ENCODE measurements at regions not wholly inside any gene's neighbourhood (a gene's known extent, or its start where the extent isn't known, plus 50 kb on each side); places are given as distances from the start of the nearest gene placed in this dataset.

DNA sequence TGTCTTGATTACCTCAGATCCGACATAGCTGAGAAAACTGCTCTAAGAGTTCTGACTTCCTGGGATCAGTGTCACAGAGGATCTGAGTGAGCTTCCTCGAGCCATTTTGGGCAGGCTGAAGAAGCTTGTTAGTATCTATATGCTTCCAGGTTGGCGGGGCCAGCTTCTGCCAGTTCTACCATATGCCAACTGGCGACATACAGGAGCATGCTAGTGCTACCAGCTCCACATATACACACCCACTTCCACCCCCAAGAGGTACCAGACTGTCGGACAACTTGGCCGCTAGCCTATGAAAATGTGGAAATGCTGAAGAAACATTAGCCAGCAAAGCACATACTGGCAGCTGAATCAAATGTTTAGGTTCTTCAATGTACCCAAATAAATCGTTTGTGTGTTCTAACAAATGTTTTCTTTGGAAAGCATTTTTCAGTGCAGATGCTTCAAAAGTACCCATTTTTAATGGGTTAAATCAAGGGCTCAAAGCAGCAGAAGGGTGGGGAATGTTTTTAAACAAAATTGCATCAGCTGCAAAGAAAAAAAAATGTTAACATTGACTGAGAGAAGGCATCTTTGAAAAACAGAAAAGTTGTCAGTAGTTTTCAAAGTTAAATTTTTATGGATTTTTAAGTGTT lies 163.7 kb downstream of the KLF12 start:
- in situ Hi-C loops (cut with MboI; ENCODE audit: low sequenced_read_pairs), result no loop called here

DNA sequence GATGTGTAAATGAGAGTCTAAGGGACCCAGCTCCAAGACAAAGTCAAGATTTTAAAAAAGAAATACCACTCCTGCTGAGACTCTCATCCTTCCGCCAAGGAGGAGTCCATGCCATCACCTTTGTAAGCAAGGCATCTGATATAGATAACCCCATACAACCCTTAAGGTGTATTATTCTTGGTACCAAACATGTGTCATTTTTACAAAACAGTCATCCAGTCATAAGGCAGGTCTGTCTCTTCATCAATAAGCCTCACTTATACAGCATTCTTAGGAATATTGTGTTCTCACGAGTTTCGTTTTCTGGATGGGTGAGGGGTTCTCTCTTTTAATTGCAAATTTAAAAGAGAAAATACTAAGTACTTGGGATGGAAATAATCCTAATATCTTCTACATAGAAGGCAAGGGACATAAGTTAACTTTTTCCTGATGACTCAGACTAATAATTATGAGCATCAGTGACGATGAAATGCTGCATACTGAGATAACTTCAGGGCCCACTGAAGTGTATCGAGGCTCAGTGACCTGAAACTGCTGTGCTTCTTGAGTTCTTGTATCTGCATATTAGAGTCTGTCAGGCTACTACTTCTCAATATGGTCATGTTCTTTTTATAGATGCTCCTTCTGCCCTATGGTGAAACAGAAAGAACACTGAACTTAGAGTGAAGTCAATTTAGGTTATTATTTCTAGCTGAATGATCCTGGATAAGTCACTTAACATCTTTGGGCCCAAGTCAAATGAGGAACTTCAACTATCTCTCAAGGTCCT lies 166.6 kb downstream of the KLF12 start:
- in situ Hi-C loops (cut with MboI; ENCODE audit: low sequenced_read_pairs), result no loop called here

DNA sequence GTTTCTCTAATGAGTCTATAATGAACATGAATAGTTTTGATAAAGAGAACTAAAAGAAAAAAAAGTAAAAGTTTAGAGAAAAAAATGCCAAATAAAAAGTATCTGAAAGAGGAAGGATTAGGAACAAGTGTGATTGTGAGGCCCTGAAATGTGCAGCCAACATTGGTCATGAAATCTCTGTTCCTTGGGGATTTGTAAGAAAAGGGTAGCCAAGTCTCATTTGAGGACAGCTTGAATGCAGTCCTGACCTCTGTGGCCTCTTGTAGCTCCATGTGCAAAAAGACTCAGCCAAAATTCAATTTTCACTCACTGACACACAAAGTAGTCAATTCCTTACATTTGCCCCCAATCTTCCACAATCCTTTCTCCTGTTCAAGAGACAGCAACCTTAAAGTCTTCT lies 167.9 kb downstream of the KLF12 start:
- in situ Hi-C loops (cut with MboI; ENCODE audit: low sequenced_read_pairs), result no loop called here

DNA sequence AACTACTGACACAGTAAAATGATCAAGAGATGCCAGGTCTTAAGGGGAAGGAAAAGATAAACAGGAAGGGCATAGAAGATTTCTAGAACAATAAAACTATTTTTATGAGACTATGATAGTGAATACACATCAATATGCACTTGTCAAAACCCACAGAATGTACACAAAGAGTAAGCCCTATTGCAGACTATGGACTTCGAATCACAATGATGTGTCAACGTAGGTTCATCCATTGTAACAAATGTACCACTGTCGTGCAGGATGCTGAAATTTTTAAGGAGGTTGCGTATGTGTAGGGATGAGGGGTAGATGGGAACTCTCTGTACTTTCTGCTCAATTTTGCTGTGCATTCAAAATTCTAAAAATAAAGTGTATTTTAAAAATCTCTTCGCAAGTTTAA lies 171.9 kb downstream of the KLF12 start:
- in situ Hi-C loops (cut with MboI; ENCODE audit: low sequenced_read_pairs), result no loop called here

DNA sequence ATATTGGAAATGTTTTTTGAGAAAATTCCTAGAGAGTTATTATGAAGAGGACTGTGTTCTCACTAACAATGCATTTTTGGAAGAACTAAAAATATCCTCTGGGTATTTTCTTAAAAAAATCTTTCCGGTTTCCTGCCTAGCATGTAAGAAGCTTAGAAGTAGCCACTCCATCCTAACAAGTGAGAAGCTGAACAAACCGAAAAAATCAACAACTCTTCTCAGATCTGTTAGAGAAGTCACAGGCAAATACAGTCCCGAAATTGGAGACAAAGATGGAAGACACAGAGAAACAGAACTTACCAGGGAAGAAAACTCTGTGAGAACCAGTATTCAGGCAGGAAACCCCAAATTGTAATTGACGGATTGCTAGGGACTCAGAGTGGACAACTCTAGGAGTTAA lies 173.0 kb downstream of the KLF12 start:
- in situ Hi-C loops (cut with MboI; ENCODE audit: low sequenced_read_pairs), result no loop called here

DNA sequence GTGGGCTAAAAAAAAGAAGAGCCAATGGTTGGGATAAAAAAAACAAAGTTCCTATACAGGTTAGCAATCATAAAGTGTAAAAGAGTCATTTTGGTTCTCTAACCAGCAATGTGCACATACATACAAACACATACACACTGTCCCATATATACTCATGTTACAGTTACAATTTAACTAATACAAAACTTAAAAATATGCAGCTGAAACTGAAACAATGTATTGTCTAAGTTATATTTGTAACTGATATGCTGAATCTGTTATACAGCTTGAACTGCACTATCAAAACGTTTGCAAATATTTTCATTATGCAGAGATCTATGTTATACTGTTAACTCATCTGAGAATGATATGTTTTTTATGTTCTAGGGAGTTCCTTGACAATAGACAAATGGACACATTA lies 173.7 kb downstream of the KLF12 start:
- in situ Hi-C loops (cut with MboI; ENCODE audit: low sequenced_read_pairs), result no loop called here

DNA sequence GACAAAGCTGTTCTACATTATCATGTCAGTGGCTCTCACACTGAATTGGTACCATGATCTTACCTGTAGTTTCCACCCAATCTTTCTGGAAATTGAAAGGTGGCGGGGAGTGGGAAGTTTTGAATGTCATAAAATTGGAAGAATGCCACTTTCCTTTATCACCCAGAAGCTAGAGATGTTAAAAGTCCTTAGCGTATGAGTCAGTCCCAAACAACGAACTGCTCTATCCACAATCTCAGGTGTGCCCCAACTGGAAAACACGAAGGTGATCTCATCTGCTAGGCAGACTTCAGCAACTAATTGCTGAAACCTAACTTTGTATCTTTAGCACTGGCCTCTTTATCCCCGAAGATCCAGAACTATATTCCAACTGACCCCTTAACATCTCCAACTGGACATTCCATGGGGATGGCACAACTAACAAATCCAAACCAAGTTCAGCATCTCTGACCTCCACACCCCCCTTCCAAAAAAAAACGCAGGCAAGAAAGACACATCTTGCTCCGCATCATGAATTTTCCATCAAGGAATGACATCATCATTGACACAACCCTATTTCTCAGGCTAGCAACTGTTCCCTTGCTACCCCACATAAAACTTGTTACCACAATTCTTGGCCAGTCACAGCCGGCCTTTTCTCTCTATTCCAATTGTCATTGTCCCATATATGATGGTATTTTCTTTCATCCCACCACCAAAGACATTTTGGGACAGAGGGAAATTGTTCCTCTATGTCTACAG lies 175.4 kb downstream of the KLF12 start:
- in situ Hi-C loops (cut with MboI; ENCODE audit: low sequenced_read_pairs), result no loop called here

DNA sequence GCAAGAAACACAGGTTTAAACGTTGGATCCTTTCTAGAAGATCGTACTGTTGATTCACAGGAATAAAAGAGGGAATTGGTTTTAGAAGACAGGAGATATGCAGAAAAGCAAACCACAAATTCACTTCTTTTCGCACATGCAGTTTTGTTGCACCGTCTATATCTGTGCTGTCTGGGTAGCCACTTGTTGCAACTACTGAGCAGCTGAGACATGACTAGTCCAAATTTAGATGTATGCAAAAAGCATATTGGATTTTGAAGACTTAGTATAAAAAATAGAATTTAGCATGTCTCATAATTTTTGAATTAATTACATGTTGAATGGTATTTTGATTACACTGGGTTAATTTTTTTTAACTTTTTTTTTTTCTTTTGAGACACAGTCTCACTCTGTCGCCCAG lies 176.3 kb downstream of the KLF12 start:
- in situ Hi-C loops (cut with MboI; ENCODE audit: low sequenced_read_pairs), result no loop called here

DNA sequence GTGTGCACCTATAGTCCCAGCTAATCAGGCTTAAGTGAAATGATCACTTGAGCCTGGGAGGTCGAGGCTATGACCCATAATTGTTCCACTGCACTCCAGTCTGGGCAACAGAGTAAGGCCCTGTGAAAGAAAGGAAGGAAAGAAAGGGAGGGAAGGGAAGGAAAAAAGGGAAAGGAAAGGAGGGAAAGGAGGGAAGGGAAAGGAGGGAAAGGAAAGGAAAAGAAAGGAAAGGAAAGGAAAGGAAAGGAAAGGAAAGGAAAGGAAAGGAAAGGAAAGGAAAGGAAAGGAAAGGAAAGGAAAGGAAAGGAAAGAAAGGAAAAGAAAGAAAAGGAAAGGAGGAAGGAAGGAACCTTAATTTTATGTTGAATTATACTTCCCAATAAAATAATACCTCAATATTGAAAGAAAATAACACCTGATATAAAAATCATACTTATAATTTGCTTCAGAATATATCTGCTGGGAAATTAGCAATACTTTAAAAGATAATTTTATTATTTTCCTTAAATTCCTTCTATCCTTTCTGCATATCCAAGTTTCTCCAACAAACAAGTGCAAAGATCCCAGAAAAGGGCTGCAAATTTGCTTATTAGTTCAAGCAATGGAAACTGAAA lies 177.3 kb downstream of the KLF12 start:
- in situ Hi-C loops (cut with MboI; ENCODE audit: low sequenced_read_pairs), result no loop called here

DNA sequence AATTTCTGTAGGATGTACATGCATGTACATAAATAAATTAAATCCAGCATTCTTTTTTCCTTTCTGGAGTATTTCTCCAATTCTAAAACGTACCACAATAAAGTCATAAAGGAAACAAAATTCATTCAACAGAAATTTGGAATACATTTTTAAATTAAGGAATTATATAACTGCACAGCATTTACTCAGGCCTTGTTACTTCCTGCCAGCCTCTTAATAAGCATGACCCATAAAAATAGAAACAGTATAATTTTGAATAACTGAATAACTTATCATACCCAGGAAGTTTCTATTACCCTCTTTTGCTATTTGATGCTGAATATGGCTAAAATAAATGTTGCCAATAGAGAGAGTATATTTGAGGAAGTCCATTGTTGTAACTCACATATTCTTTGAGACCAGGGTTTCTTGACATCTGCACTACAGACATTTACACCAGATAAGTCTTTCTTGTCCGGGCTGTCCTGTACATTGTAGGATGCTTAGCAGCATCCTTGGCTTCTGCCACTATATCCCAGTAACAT lies 178.2 kb downstream of the KLF12 start:
- in situ Hi-C loops (cut with MboI; ENCODE audit: low sequenced_read_pairs), result no loop called here

DNA sequence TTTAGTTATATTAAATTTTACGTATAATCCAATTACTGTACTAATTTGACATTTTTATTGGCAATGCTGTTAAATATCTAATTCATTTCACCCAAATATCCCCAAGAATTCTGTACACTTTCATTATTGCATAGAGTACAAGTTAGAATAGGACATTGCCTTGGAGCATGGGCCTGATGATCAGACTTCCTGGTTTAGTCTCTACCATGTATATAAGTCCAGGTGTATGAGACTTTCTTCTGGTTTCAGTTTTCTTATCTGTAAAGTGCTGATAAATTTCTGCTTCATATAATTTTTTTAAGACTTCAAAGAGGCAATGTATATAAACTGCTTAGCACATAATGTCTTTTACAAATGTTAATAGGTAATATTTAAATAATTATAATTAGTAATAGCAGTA lies 179.4 kb downstream of the KLF12 start:
- in situ Hi-C loops (cut with MboI; ENCODE audit: low sequenced_read_pairs), result no loop called here

DNA sequence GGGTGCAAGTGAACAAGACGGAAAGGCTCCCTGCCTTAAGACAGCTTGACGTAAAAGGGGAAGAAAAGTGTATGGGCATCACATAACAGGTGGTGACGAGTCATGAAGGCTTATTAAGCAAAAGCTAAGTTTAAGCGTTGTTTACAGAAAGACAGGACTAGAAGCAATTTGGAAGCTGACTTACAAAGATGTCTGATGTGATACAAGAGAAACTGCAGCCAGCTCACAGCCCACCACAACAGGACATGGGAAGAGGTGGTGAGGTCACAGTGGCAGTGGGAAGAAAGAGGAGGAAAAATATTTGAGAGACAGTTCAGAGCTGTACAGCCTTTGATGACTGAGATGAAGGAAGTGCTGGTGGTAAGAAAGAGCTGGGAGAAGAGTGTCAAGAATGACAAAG lies 181.6 kb downstream of the KLF12 start:
- in situ Hi-C loops (cut with MboI; ENCODE audit: low sequenced_read_pairs), result no loop called here

DNA sequence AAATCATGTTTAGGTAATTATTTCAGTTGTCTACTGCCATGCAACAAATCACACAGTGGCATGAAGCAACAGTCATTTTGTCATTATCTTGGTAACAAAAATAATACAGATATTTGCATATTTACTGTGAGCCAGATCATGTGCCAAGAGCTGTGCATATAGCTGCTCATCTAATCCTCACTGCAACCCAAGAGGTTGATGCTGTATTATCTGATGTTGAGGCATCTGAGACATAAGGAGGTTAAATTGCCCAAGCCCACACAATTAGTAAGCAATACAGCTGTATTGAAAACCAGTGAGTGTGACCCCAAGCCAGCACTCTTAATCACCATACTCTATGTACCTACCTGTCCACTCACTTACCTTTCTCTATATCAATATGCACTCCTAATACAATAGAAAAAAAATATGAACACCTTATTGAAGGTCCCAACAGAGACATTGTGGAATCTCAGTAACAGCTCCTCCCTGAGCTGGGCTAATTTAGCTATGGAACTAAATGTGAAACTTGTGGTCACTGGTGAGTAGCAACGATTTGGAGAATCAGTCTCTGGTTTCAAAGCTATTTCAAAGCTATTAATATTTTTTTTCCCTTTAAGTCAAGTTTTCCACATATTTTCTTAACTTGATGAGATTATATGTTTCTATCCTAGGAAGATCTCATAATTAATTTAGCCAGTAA lies 185.2 kb downstream of the KLF12 start:
- in situ Hi-C loops (cut with MboI; ENCODE audit: low sequenced_read_pairs), result no loop called here

DNA sequence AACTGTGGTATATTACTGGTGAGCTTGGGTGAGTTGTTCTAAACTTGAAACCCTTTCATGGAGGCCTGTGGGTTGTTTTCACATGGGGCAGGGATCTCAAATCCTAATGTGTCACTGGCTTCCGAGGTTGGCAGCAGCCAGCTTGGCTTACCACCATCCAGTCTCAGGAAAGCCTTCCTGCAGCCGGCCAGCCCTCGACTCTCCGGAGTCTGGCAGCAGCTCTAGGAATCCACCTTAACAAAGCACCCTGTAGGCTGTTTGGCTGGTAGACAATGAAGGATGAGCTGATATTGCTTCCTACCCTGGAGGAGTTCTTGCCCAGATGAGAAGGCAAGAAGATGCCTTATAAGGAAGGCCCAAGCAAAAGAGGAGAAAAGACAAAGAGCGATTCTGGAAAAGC lies 188.3 kb downstream of the KLF12 start:
- in situ Hi-C loops (cut with MboI; ENCODE audit: low sequenced_read_pairs), result no loop called here

DNA sequence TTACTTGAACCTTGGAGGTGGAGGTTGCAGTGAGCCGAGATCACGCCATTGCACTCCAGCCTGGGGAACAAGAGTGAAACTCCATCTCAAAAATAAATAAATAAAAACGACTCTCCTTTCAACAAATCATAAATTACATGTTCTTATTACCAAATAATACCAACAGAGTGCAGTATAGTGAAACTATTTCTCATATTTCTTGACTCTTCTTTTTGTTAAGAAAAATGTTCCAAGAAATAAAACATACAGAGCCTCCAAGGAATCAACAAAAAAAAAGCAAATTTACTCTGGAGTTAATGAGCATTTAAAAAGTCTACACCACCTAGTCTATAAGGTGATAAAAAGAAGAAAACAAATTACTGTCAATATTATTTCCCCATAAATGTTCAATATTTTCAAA lies 188.8 kb downstream of the KLF12 start:
- in situ Hi-C loops (cut with MboI; ENCODE audit: low sequenced_read_pairs), result no loop called here

DNA sequence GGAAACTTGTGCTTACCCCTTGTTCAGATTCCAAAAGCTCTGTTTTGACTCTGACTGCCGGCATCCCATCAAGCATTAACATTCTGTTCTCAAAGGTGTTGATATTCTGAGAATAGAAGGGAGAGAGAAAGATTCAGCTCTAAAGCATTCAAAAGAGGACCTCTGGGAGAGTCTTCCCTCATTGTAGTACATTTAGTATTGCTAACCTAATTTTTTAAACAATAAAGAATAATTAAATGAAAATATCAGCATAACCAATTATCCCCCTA lies 190.3 kb downstream of the KLF12 start:
- in situ Hi-C loops (cut with MboI; ENCODE audit: low sequenced_read_pairs), result no loop called here

DNA sequence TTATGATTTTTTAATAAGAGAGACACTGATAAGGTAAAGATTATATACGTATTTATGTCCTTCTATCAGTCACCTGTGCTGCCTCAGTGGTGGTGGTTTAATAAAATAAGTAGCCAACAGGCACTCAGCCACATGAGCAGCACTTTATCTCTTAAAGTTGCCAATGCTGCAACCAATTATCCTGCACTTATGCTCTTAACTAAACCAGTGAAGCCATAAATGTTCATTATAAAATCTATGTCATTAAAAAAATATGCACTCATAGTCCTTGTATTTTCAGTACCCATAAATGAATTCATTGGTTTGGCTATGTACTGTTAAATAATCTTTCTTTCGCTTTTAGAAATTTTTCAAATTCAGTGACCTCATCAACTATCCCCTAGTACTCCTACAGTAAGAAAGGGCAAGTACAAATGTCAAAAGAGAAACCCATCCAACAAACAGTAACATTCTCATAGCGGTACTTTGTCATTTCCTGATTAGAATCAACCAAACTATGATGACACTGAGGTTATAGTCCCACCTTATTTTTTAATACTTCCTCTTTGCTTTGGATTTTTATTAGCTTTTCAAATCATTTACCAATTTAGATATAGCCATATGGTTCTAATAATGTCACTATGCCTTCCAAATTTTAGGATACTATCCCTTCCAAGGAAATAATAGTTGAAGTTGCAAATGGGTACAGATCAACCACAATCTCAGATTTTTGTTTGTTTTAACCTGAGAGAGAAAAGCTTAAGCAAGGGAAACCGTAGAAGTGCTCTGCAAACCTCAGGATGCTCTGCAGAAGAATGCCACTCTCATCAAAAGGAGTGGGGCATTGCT lies 190.9 kb downstream of the KLF12 start:
- in situ Hi-C loops (cut with MboI; ENCODE audit: low sequenced_read_pairs), result no loop called here

DNA sequence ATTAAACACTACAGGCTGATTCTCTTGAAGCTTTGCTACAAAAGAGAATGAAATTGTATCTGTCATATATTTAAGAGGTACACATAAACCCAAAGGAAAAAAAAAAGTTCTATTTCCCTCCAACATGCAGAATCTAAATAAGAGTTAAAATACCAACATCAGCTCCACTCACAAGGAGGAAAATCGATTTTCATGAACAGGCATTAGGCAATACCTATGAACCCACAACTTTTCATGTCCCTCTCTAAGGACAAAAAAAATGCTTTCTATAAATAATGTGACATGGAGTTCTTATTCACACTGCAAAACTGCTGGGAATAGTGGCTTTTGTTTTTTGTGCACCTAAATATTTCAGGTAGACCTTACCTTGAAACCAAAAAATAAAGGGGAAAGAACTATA lies 192.5 kb downstream of the KLF12 start:
- in situ Hi-C loops (cut with MboI; ENCODE audit: low sequenced_read_pairs), result no loop called here

DNA sequence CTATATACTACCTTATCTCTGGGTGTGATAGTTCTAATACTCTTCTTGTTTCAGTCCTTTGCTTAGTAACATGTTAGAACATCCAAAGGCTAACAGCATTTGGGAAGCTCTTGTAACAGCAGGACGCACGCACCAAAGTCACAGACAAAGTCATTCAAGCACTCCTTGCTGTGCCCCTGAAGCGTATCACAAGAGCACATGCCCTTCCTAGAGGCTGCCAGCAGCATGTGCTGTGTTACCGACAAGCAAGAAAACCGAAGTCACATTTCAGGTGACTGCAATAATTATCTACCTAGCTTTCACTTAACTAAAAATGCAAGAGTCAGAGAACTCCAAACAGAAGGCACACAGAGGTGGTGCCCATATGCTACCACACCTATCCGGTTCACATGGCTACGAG lies 194.1 kb downstream of the KLF12 start:
- in situ Hi-C loops (cut with MboI; ENCODE audit: low sequenced_read_pairs), result no loop called here

DNA sequence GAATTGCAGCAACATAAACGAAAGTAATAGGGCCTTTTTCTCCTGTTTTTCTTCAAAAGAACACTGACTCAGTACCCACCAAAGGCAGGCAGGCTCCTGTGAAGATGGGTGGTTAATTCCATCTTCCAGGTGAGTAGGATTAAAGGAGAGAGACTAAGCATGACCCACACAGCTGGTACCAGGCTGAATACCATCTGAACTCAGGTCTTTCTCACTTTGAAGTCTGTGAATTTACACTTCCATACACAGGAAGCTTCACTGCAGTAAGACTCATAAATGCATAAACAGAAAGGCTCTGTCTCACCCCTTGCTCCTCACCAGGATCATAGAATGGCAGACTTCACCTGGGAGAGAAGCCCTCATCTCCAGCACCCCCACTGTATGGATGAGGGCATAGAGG lies 194.6 kb downstream of the KLF12 start:
- in situ Hi-C loops (cut with MboI; ENCODE audit: low sequenced_read_pairs), result no loop called here

DNA sequence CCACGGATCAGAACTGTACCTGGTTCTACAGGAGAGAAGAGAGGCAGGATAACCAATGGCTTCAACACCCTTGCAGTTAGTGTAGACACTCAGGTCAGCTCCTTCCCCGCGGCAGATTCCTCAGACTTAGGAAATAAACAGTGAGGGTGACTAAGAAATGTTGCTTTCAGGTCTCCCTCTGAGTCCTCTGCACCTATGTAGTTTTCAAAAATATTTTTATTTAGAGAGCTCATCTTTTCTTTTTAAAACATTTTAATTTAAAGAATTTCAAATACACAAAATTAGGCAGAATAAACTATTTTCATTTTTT lies 195.2 kb downstream of the KLF12 start:
- in situ Hi-C loops (cut with MboI; ENCODE audit: low sequenced_read_pairs), result no loop called here
